Tibial nerve (tissue), 4 donors: ENCODE measurements at regions not wholly inside any gene's neighbourhood (a gene's known extent, or its start where the extent isn't known, plus 50 kb on each side); places are given as distances from the start of the nearest gene placed in this dataset.

ENCODE experiments used
- DNase-seq, 2 donors: peaks; one replicate each; pipeline ENCODE4 v3.0.0-alpha.2; 2019; ENCODE audit warnings: low spot score in 2 of 2
- H3K27ac ChIP-seq, 4 donors: fragments of 200-600 bp; sonication (generic) in 3 of 4; one replicate each; pipeline ENCODE4 v1.5.1; 2017 to 2019; ENCODE audit warnings: mild to moderate bottlenecking in 1 of 4
- H3K27me3 ChIP-seq, 2 donors: fragments of 200-600 bp; sonication (generic) in 1 of 2; one replicate each; pipeline versions ENCODE4 v1.5.1 to v1.6.0; 2017 to 2019
- H3K36me3 ChIP-seq, 3 donors: fragments of 200-600 bp; sonication (generic); one replicate each; pipeline ENCODE4 v1.5.1; 2018 to 2019
- H3K4me1 ChIP-seq, 4 donors: fragments of 200-600 bp; sonication (generic) in 3 of 4; one replicate each; pipeline ENCODE4 v1.5.1; 2017 to 2019
- H3K4me3 ChIP-seq, 4 donors: fragments of 200-600 bp; sonication (generic) in 3 of 4; one replicate each; pipeline ENCODE4 v1.5.1; 2017 to 2019; ENCODE audit warnings: mild to moderate bottlenecking in 1 of 4, moderate library complexity in 1 of 4
- H3K9me3 ChIP-seq, 4 donors: fragments of 200-600 bp; sonication (generic) in 3 of 4; one replicate each; pipeline ENCODE4 v1.5.1; 2017 to 2019
- CTCF ChIP-seq, 5 experiments: fragments of 200-600 bp in 3 of 5; fragments of 450-650 bp in 2 of 5; sonication (generic) in 3 of 5; IDR thresholded peaks; one replicate each; pipeline ENCODE4 v1.5.1; 2016 to 2019; ENCODE audit warnings: antibody characterized with exemption in 5 of 5, mild to moderate bottlenecking in 3 of 5, moderate library complexity in 2 of 5
- EP300 ChIP-seq, 2 donors: sonication (generic); formaldehyde crosslinking; IDR thresholded peaks; one replicate each; pipeline ENCODE4 v1.6.1; 2017; ENCODE audit warnings: antibody characterized with exemption in 2 of 2, mild to moderate bottlenecking in 1 of 2
- POLR2A ChIP-seq, 2 donors: fragments of 450-650 bp; IDR thresholded peaks; one replicate each; pipeline ENCODE4 v1.6.1; 2017; ENCODE audit warnings: antibody characterized with exemption in 2 of 2, mild to moderate bottlenecking in 2 of 2, moderate library complexity in 2 of 2
- WGBS, 2 donors: methylation state at CpG; one replicate each; pipeline ENCODE4 v1.1.5; 2018; 5-methylcytosine and 5-hydroxymethylcytosine counted together

GRCh38 chr6:53437557-53438202 is 88.9 kb upstream of the ELOVL5 start:
- DNase-seq = no peak
- peaks cover 0 to 69% (median 25%) of the 10 kb centered on the region in 4 donors for H3K4me1 ChIP-seq
- H3K27ac ChIP-seq = peak overlapping the region in 2 of 4 donors; percentile 30
- H3K4me3 ChIP-seq = no peak overlapping the region
- no peaks in the 10 kb centered on the region for H3K27me3 ChIP-seq
- TF ChIP-seq CTCF (IDR thresholded peaks at IDR 0.05) (peak in 4 of 5 experiments; percentile 38 to 53 (median 40)), POLR2A (IDR thresholded peaks at IDR 0.05) (no peak), EP300 (IDR thresholded peaks at IDR 0.05) (peak in 1 of 2 donors; percentile 31)
- WGBS, 2 donors = 47 to 52% methylated on average over 5 of the region's 5 CpGs
- H3K36me3 ChIP-seq = no peaks in the 10 kb centered on the region
- H3K9me3 ChIP-seq = no peaks in the 10 kb centered on the region

- peak overlapping the region in 2 of 4 donors; percentile 30 for H3K27ac ChIP-seq
- DNase-seq = no peak
- 77% methylated on average over 7 of the region's 7 CpGs for WGBS, 2 donors
- H3K9me3 ChIP-seq = no peaks in the 10 kb centered on the region
- TF ChIP-seq EP300 (IDR thresholded peaks at IDR 0.05) (no peak), CTCF (IDR thresholded peaks at IDR 0.05) (no peak), POLR2A (IDR thresholded peaks at IDR 0.05) (no peak)
- H3K27me3 ChIP-seq = no peaks in the 10 kb centered on the region
- H3K4me1 ChIP-seq = peaks cover 0 to 70% (median 22%) of the 10 kb centered on the region in 4 donors
- H3K36me3 ChIP-seq = no peaks in the 10 kb centered on the region
- H3K4me3 ChIP-seq = no peak overlapping the region
Measured at GRCh38 chr6:53436526-53437303, 88.0 kb upstream of the ELOVL5 start.

- Histone ChIP-seq H3K36me3 (no peaks in the 10 kb centered on the region), H3K27ac (peak overlapping the region in 2 of 4 donors; percentile 71 to 79), H3K4me1 (peaks cover 0 to 43% (median 7%) of the 10 kb centered on the region in 4 donors), H3K4me3 (no peak overlapping the region), H3K27me3 (no peaks in the 10 kb centered on the region), H3K9me3 (no peaks in the 10 kb centered on the region)
- DNase-seq = no peak
- no peak for TF ChIP-seq EP300 (IDR thresholded peaks at IDR 0.05)
- 93% methylated on average over 2 of the region's 2 CpGs for WGBS, 2 donors
Measured at GRCh38 chr6:53433951-53434285, 85.2 kb upstream of the ELOVL5 start.

- no peak for TF ChIP-seq CTCF (IDR thresholded peaks at IDR 0.05)
- TF ChIP-seq POLR2A (IDR thresholded peaks at IDR 0.05) = no peak
- no peak for TF ChIP-seq EP300 (IDR thresholded peaks at IDR 0.05)
- no peak for DNase-seq
Measured at GRCh38 chr6:53433261-53433950, 84.7 kb upstream of the ELOVL5 start.

GRCh38 chr6:53432318-53433161 is 83.8 kb upstream of the ELOVL5 start:
- no peak overlapping the region for H3K4me3 ChIP-seq
- 40 to 53% methylated on average over 8 of the region's 8 CpGs for WGBS, 2 donors
- no peak for TF ChIP-seq CTCF (IDR thresholded peaks at IDR 0.05)
- TF ChIP-seq POLR2A (IDR thresholded peaks at IDR 0.05) = no peak
- peak in 1 of 2 donors; percentile 49 for TF ChIP-seq EP300 (IDR thresholded peaks at IDR 0.05)
- peaks cover 0 to 29% (median 0%) of the 10 kb centered on the region in 4 donors for H3K4me1 ChIP-seq
- DNase-seq = no peak
- H3K9me3 ChIP-seq = no peaks in the 10 kb centered on the region
- no peaks in the 10 kb centered on the region for H3K27me3 ChIP-seq
- H3K27ac ChIP-seq = peak overlapping the region in 3 of 4 donors; percentile 18 to 79 (median 71)
- H3K36me3 ChIP-seq = no peaks in the 10 kb centered on the region

More at GRCh38 chr6:53433261-53433950, 84.7 kb upstream of the ELOVL5 start:
- Histone ChIP-seq H3K4me1 (peaks cover 0 to 38% (median 5%) of the 10 kb centered on the region in 4 donors), H3K4me3 (no peak overlapping the region), H3K36me3 (no peaks in the 10 kb centered on the region), H3K27ac (peak overlapping the region in 3 of 4 donors; percentile 14 to 79 (median 71)), H3K27me3 (no peaks in the 10 kb centered on the region), H3K9me3 (no peaks in the 10 kb centered on the region)
- 65 to 75% methylated on average over 4 of the region's 4 CpGs for WGBS, 2 donors
